ENCODE measurements at regions not wholly inside any gene's neighbourhood (a gene's known extent, or its start where the extent isn't known, plus 50 kb on each side); places are given as distances from the start of the nearest gene placed in this dataset.
"Not testable (repeated sequence)": the region's sequence is repeated elsewhere in the genome, so short reads cannot be mapped to it uniquely, and the experiment has no call there.

- in situ Hi-C loops (cut with HindIII; ENCODE audit: low sequenced_read_pairs): no loop called here
Observed at GRCh38 chr2:198652461-198652860, 805.3 kb downstream of the SATB2 start.

- in situ Hi-C loops (cut with HindIII; ENCODE audit: low sequenced_read_pairs): no loop called here
Observed at GRCh38 chr2:198645816-198646215, 811.9 kb downstream of the SATB2 start.

DNA sequence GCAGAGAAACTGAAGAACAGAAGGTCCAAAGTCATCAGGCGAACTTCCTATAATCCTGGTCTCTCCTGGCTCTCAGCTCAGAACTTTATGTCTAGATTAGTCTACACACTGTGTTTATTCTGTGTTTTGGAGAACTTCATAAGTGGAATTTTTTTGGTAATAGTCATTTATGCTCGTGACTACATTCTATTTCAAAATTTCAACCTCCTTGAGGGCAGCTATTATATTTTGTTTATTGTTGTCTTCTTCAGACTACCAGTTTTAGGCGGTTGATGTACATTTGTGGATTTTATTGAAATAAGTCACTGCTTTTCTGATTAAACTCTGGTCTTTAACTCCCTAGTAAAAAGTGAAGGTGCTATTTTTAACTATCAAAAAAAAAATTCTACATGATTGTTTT, 816.6 kb downstream of the SATB2 start:
- in situ Hi-C loops (cut with HindIII; ENCODE audit: low sequenced_read_pairs): no loop called here

- in situ Hi-C loops (cut with HindIII; ENCODE audit: low sequenced_read_pairs): no loop called here
Observed at GRCh38 chr2:198640463-198640862, 817.3 kb downstream of the SATB2 start.

GRCh38 chr2:198639580-198639979, 818.2 kb downstream of the SATB2 start:
- in situ Hi-C loops (cut with HindIII; ENCODE audit: low sequenced_read_pairs): no loop called here

- in situ Hi-C loops (cut with HindIII; ENCODE audit: low sequenced_read_pairs): no loop called here
Observed at GRCh38 chr2:198638577-198638976, 819.2 kb downstream of the SATB2 start.

GRCh38 chr2:198630384-198630783, 826.0 kb downstream of the PLCL1 start:
- in situ Hi-C loops (cut with HindIII; ENCODE audit: low sequenced_read_pairs): no loop called here

- in situ Hi-C loops (cut with HindIII; ENCODE audit: low sequenced_read_pairs): no loop called here
Observed at GRCh38 chr2:198628596-198628995, 824.2 kb downstream of the PLCL1 start.

- in situ Hi-C loops (cut with HindIII; ENCODE audit: low sequenced_read_pairs): no loop called here
Observed at GRCh38 chr2:198622986-198623730, 818.8 kb downstream of the PLCL1 start.

DNA sequence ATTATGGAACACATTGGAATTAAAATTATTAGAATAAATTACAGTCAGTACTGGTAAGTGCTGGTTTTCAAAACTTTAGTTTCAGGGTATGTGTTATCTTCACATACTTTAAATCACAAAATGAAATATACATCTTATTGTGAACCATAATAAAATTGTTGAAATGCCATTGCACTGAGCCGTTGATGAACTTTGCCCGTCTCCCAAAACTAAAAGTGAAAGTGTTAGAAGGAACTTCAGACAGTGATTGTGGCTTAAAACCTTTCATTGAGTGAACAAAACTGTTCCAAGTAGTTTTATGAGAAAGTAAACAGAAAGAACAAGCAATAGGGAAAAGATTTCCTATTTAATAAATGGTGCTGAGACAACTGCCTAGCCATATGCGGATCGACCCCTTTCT, 811.6 kb downstream of the PLCL1 start:
- in situ Hi-C loops (cut with HindIII; ENCODE audit: low sequenced_read_pairs): no loop called here

DNA sequence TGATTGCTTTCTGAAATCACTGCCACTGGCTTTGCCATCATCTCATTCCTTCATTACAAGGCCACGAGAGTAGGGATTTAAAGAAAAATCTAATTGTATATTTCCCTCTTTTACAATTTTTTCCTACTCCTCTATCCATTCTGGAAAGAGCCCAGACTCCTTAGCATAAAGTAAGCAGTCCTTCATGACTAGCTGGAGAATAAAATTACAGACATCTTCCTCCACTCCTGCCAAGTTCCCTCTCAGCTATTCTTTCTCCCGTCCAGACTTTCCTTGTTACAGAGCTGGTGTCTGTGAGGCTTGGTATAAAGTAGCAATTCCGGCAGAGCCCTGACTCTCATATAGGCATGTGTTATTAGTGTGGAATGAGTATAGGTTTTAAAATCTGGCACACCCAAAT, 806.8 kb downstream of the PLCL1 start:
- in situ Hi-C loops (cut with HindIII; ENCODE audit: low sequenced_read_pairs): no loop called here

DNA sequence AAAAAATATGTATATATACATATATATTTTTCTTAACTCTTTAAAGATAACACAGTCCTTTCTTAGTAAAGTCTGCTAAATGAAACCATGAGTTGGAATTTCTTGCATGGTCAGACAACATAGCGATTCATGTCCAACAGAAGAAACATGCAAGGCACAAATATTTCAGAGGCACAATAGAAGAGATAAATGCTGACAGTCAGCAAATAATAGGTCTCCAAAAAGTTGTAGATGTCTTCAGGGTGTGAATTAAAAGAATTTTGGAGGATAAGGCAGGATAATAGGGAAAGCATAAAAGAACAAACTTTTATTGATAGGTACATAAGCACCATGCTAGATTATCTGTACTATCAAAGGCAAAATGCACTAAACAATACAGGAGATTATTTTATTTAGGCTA, 800.2 kb downstream of the PLCL1 start:
- in situ Hi-C loops (cut with HindIII; ENCODE audit: low sequenced_read_pairs): no loop called here

DNA sequence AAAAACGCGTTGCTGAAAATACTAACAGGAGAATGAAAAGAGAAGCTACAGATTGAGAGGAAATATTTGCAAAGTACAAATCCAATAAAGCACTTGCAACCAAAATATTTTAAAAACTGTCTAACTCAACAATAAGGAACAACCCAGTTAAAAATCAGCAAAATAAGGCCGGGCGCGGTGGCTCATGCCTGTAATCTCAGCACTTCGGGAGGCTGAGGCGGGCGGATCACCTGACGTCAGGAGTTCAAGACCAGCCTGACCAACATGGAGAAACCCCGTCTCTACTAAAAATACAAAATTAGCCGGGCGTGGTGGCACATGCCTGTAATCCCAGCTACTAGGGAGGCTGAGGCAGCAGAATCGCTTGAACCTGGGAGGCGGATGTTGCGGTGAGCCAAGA, 798.6 kb downstream of the PLCL1 start:
- in situ Hi-C loops (cut with HindIII; ENCODE audit: low sequenced_read_pairs): not testable (repeated sequence)

DNA sequence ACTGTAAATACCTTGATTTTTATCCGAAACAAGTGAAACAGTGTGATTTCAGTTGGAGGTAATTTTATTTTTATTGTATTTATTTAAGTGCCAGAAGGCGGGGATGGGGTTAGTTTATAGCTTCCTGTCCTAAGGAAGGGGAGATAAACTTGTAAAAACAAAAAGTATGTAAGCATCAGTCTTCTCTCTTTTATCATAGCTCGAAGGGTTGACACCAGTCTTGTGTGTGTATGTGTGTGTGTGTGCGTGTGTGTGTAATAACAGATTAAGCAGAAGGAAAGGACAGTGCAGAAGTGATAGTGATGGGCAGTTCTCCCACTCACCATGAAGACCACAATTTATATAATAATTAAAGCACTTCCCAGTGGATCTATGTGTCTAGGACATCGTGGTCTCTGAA, 793.3 kb downstream of the PLCL1 start:
- in situ Hi-C loops (cut with HindIII; ENCODE audit: low sequenced_read_pairs): no loop called here

GRCh38 chr2:198596985-198597384, 792.6 kb downstream of the PLCL1 start:
- in situ Hi-C loops (cut with HindIII; ENCODE audit: low sequenced_read_pairs): no loop called here

GRCh38 chr2:198595721-198596120, 791.3 kb downstream of the PLCL1 start:
- in situ Hi-C loops (cut with HindIII; ENCODE audit: low sequenced_read_pairs): no loop called here

- in situ Hi-C loops (cut with HindIII; ENCODE audit: low sequenced_read_pairs): no loop called here
Observed at GRCh38 chr2:198591586-198591985, 787.2 kb downstream of the PLCL1 start.

DNA sequence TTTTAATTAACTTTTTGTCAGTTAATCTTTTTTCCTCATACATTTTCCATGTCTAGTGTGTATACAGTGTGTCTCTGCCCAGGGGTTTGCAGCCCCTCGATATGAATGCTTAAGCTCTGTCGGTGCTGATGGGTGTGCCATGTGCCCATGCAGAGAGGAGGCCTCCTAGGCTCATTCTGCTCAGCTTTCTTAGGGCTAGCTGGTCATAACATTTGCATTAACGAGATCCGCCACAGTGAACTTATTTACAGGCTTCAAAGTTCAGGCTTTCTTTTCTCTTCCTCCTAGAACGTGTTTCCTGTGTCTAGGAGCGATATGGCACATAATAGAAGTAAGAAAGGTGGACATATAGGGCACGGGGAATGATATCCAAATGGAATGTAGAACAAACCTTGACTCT, 783.3 kb downstream of the PLCL1 start:
- in situ Hi-C loops (cut with HindIII; ENCODE audit: low sequenced_read_pairs): no loop called here

GRCh38 chr2:198587240-198587639, 782.8 kb downstream of the PLCL1 start:
- in situ Hi-C loops (cut with HindIII; ENCODE audit: low sequenced_read_pairs): no loop called here

DNA sequence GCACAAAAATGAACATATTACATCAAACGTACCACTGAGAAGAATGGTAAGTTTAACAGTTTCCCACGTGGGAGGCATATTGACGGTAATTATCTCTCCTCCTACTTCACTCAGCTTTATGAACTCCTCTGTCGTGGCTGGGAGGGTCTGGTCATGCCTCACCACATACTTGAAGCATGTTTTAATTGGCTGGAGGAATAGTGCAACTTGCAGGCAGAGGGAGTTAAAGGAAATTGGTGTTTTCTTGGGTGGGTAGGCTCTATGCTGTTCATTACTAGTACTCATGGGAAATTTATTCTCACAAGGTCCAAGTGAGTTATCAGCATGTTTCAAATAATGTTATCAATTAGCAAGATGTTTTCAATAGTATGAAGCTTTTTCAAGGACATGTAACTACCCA, 767.0 kb downstream of the PLCL1 start:
- in situ Hi-C loops (cut with HindIII; ENCODE audit: low sequenced_read_pairs): loop anchor here (25.0 kb wide), 1 partner anchor 116 kb away; no protein-coding TSS in a partner anchor

DNA sequence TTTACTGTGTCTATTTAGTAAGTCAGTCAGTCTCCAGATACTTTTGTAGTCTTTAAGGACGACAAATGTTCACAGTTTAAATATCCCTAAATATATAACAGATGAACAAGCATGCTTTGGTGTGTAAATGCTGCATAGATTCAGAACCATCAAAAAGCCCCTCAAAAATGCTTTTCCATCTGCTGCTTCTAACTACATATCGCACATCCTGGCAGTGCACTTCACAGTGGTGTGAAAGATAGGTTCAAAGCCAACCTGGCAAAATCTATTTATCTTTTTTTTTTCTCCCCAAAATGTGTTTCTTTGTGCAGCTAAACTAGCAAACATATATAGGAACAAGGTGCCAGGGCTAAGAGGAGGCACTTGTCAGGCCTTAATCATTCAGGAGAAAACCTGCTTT, 753.8 kb downstream of the PLCL1 start:
- in situ Hi-C loops (cut with HindIII; ENCODE audit: low sequenced_read_pairs): loop anchor here (25.0 kb wide), 1 partner anchor 129 kb away; no protein-coding TSS in a partner anchor

- in situ Hi-C loops (cut with HindIII; ENCODE audit: low sequenced_read_pairs): no loop called here
Observed at GRCh38 chr2:198546122-198546521, 741.7 kb downstream of the PLCL1 start.

DNA sequence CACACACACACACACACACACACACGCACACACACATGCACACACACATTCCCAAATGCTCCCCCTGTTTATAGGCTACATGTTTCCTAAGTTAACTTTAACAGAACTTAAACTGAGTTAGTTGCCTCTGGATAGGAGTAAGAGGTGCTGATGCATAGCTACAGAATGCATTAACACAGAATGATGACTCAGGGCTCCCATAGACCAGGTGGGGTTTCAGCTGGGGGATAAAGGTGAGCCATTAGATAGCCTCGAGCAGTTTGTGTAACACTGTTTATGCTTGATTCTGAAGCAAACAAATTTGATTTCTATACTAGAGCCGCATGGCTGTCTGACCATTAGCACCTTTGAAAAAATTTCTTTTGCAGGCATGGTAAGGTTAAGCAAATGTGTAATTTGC, 741.0 kb downstream of the PLCL1 start:
- in situ Hi-C loops (cut with HindIII; ENCODE audit: low sequenced_read_pairs): no loop called here
